ENCODE measurements at regions not wholly inside any gene's neighbourhood (a gene's known extent, or its start where the extent isn't known, plus 50 kb on each side); places are given as distances from the start of the nearest gene placed in this dataset.

DNA sequence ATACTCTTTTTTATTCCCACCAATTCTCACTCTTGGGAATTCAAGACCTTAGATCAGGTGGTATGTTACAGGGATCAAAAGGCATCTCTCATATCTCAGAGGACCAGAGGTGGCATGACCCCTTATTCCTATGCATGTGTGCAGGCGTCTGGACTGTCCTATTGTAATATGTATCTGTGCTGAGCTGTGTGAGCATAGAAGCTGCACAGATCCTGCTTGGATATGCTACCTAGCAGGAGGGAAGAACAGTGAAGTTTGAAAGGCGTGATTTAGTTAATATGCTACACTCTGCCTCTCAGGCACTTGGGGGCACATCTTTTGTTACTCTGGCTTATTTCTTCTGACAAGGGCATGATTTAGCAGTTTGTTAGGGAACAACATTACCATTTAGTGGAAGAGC lies 86.7 kb upstream of the ZRANB2 start:
- DNase-seq = no peak
- no peak overlapping the region for H3K9ac ChIP-seq (ENCODE audit: extremely low read depth, low read length, poor library complexity, severe bottlenecking)
- H3K4me1 Mint-ChIP-seq = peaks cover 14% of the 10 kb centered on the region
- H3K36me3 Mint-ChIP-seq (ENCODE audit: low read depth) = no peaks in the 10 kb centered on the region
- H3K9me3 Mint-ChIP-seq = peaks cover 2% of the 10 kb centered on the region
- H3K4me1 ChIP-seq (ENCODE audit: control insufficient read depth, insufficient read depth, low read length) = peaks cover 5% of the 10 kb centered on the region
- no peak overlapping the region for H3K27ac Mint-ChIP-seq
- peaks cover 11% of the 10 kb centered on the region for H3K9me3 ChIP-seq (ENCODE audit: control insufficient read depth, low read length)
- no peaks in the 10 kb centered on the region for H3K27me3 ChIP-seq (ENCODE audit: control insufficient read depth, insufficient read depth, low read length, poor library complexity, severe bottlenecking)
- 93 to 100% methylated on average over 1 to 2 of the region's 2 CpGs for WGBS, 2 experiments (ENCODE audit: insufficient coverage in 1 of 2, insufficient read length in 1 of 2)
- H3K4me3 Mint-ChIP-seq = no peak overlapping the region
- H3K27me3 Mint-ChIP-seq (ENCODE audit: insufficient read depth) = no peaks in the 10 kb centered on the region
- H3K27ac ChIP-seq (ENCODE audit: low read depth, low read length) = no peak overlapping the region
- no peaks in the 10 kb centered on the region for H3K36me3 ChIP-seq (ENCODE audit: control insufficient read depth, insufficient read depth, low read length)
- no peak overlapping the region for H3K4me3 ChIP-seq (ENCODE audit: low read length)
- TF ChIP-seq, protein P1, sequence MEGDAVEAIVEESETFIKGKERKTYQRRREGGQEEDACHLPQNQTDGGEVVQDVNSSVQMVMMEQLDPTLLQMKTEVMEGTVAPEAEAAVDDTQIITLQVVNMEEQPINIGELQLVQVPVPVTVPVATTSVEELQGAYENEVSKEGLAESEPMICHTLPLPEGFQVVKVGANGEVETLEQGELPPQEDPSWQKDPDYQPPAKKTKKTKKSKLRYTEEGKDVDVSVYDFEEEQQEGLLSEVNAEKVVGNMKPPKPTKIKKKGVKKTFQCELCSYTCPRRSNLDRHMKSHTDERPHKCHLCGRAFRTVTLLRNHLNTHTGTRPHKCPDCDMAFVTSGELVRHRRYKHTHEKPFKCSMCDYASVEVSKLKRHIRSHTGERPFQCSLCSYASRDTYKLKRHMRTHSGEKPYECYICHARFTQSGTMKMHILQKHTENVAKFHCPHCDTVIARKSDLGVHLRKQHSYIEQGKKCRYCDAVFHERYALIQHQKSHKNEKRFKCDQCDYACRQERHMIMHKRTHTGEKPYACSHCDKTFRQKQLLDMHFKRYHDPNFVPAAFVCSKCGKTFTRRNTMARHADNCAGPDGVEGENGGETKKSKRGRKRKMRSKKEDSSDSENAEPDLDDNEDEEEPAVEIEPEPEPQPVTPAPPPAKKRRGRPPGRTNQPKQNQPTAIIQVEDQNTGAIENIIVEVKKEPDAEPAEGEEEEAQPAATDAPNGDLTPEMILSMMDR (conservative IDR thresholded peaks at IDR 0.05) = no peak

DNA sequence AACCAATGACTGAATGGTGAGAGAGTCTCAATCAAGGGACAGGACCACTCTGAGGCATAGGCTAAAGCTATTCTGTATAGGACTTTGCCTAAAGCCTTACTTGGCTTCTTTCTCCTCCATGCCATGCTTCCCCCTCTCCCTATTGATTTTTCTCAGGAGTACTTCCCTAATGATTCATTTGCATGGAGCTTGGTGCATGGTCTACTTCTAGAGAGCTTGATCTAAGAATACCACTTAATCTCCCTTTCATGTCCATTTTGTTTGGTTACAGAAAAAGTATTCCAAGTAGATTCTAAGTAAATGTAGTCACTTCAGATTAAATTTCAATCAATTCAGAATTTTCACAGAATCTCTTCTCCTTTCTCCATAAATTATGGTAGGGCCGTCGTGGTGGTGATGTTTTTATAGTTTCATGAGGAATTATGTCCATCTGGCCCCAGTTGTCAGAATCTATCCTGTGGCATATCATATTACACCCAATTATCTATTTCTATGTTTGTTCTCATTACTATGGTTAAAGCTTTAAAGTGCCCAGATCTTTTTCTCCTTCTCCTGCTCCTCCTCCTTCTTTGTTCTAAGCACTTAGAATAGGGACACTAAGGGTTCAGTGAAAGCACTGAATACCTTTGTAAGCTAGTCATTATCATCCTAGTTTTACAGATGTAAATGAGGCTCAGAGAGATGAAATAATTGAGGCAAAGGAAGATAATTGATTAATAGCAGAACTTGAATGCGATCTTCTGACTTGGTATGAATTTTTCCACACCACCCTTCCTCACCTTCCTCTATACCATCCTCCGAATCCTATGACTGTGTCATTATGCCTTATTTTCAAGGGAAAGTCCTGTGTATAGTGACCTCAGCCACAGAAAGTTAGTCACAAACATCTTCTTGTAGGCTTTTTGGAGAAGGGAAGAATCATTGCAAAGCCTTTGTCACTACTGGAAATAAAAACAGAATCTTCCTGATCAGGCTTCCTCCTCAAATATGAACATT lies 85.6 kb upstream of the ZRANB2 start:
- peaks cover 14% of the 10 kb centered on the region for H3K4me1 Mint-ChIP-seq
- no peak overlapping the region for H3K4me3 Mint-ChIP-seq
- Histone ChIP-seq H3K27ac (ENCODE audit: low read depth, low read length) (no peak overlapping the region), H3K36me3 (ENCODE audit: control insufficient read depth, insufficient read depth, low read length) (no peaks in the 10 kb centered on the region), H3K4me3 (ENCODE audit: low read length) (no peak overlapping the region), H3K27me3 (ENCODE audit: control insufficient read depth, insufficient read depth, low read length, poor library complexity, severe bottlenecking) (no peaks in the 10 kb centered on the region), H3K4me1 (ENCODE audit: control insufficient read depth, insufficient read depth, low read length) (peaks cover 5% of the 10 kb centered on the region), H3K9me3 (ENCODE audit: control insufficient read depth, low read length) (peaks cover 4% of the 10 kb centered on the region), H3K9ac (ENCODE audit: extremely low read depth, low read length, poor library complexity, severe bottlenecking) (no peak overlapping the region)
- no peak overlapping the region for H3K27ac Mint-ChIP-seq
- 89% methylated on average over 2 of the region's 4 CpGs; no CpG with 5 or more reads in 1 of the 2 experiments for WGBS, 2 experiments (ENCODE audit: insufficient coverage in 1 of 2, insufficient read length in 1 of 2)
- TF ChIP-seq, protein P1 (conservative IDR thresholded peaks at IDR 0.05) = no peak
- H3K36me3 Mint-ChIP-seq (ENCODE audit: low read depth) = no peaks in the 10 kb centered on the region
- DNase-seq = no peak
- no peaks in the 10 kb centered on the region for H3K27me3 Mint-ChIP-seq (ENCODE audit: insufficient read depth)
- no peaks in the 10 kb centered on the region for H3K9me3 Mint-ChIP-seq

DNA sequence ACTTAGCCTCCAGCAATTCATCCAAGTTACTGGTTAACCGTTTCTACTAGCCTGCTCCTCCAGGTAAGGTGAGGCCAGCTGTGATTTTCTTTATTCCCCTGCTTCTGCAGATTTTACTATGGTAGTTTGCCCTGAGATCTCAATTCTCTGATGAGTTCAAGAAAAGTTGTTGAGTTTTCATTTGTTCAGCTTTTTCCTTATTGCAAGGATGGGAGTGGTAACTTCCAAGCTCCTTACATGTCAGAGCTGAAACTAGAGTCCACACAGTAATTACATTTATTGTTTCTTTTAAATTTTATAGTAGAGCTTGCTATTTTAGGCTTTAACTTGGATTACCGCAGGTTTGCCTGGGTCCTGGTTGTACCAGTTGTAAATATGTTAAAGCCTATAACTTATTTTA lies 76.9 kb upstream of the ZRANB2 start:
- DNase-seq = no peak
- Mint-ChIP-seq H3K4me3 (no peak overlapping the region), H3K4me1 (peaks cover 12% of the 10 kb centered on the region), H3K9me3 (no peaks in the 10 kb centered on the region), H3K27ac (no peak overlapping the region), H3K27me3 (ENCODE audit: insufficient read depth) (no peaks in the 10 kb centered on the region), H3K36me3 (ENCODE audit: low read depth) (no peaks in the 10 kb centered on the region)
- no peak overlapping the region for H3K4me3 ChIP-seq (ENCODE audit: low read length)
- no peak overlapping the region for H3K9ac ChIP-seq (ENCODE audit: extremely low read depth, low read length, poor library complexity, severe bottlenecking)
- H3K9me3 ChIP-seq (ENCODE audit: control insufficient read depth, low read length) = no peaks in the 10 kb centered on the region
- no peaks in the 10 kb centered on the region for H3K4me1 ChIP-seq (ENCODE audit: control insufficient read depth, insufficient read depth, low read length)
- no peak overlapping the region for H3K27ac ChIP-seq (ENCODE audit: low read depth, low read length)
- WGBS, 2 experiments (ENCODE audit: insufficient coverage in 1 of 2, insufficient read length in 1 of 2) = 89 to 100% methylated on average over 1 to 2 of the region's 2 CpGs
- TF ChIP-seq, protein P1 (conservative IDR thresholded peaks at IDR 0.05) = no peak
- H3K27me3 ChIP-seq (ENCODE audit: control insufficient read depth, insufficient read depth, low read length, poor library complexity, severe bottlenecking) = no peaks in the 10 kb centered on the region
- H3K36me3 ChIP-seq (ENCODE audit: control insufficient read depth, insufficient read depth, low read length) = no peaks in the 10 kb centered on the region

Data from endodermal cell (in vitro differentiated cells).